RWPE2 (cell line): ENCODE measurements at regions not wholly inside any gene's neighbourhood (a gene's known extent, or its start where the extent isn't known, plus 50 kb on each side); places are given as distances from the start of the nearest gene placed in this dataset.

Experiments used
- ATAC-seq: fragments of 200-7000 bp; cut with Tn5 transposase; 3 replicates; pipeline ENCODE4 v1.9.1; 2021; ENCODE audit warnings: low read depth
- DNase-seq: peaks from one replicate; pipeline ENCODE4 v3.0.0-alpha.2; 2020; ENCODE audit warnings: low spot score
- H3K27ac ChIP-seq: fragments of 450-650 bp; 2 replicates; pipeline ENCODE4 v1.5.1; 2017; ENCODE audit warnings: mild to moderate bottlenecking; ENCODE audit not compliant: poor library complexity, severe bottlenecking
- H3K27me3 ChIP-seq: fragments of 250-450 bp; sonication (Bioruptor Pico); 2 replicates; pipeline ENCODE4 v1.5.1; 2021; ENCODE audit warnings: mild to moderate bottlenecking, moderate library complexity; ENCODE audit not compliant: insufficient read depth, poor library complexity, severe bottlenecking
- H3K36me3 ChIP-seq: fragments of 250-450 bp; sonication (Bioruptor Pico); 2 replicates; pipeline ENCODE4 v1.5.1; 2020; ENCODE audit warnings: low read depth, mild to moderate bottlenecking, moderate library complexity
- H3K4me1 ChIP-seq: fragments of 250-450 bp; sonication (Bioruptor Pico); 2 replicates; pipeline ENCODE4 v1.5.1; 2021; ENCODE audit warnings: mild to moderate bottlenecking, moderate library complexity; ENCODE audit not compliant: insufficient read depth, poor library complexity, severe bottlenecking
- H3K4me3 ChIP-seq: fragments of 250-450 bp; sonication (Bioruptor Pico); 2 replicates; pipeline ENCODE4 v1.5.1; 2021; ENCODE audit warnings: mild to moderate bottlenecking, moderate library complexity; ENCODE audit not compliant: severe bottlenecking
- H3K9me3 ChIP-seq: fragments of 250-450 bp; sonication (Bioruptor Pico); 2 replicates; pipeline ENCODE4 v1.5.1; 2021; ENCODE audit warnings: mild to moderate bottlenecking, moderate library complexity; ENCODE audit not compliant: severe bottlenecking
- TF ChIP-seq, protein P1 (sequence below): fragments of 450-650 bp; IDR thresholded peaks from one replicate; pipeline ENCODE4 v1.5.1; 2017; ENCODE audit warnings: mild to moderate bottlenecking, moderate library complexity; ENCODE audit not compliant: poor library complexity, severe bottlenecking

DNA sequence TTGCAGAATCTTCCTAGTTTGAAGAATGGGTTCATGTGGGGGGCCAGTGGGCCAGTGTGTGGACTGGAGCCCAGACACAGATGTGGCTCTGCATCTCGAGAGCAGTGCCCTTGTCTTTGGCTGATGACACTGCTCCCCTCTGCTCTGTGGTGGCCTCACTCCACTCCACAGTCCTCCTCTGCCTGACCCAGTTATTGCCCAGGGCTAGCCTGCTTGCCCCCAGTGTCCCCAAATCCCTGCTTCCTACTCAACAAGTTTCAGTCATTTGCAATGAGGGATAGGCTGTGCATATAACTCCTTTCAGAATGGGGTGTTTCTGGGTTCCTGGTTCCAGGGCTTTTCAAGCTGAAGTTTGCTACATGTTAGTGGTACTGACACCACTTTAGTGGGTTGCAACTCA lies 177.5 kb downstream of the SNX10 start:
- TF ChIP-seq, protein P1, sequence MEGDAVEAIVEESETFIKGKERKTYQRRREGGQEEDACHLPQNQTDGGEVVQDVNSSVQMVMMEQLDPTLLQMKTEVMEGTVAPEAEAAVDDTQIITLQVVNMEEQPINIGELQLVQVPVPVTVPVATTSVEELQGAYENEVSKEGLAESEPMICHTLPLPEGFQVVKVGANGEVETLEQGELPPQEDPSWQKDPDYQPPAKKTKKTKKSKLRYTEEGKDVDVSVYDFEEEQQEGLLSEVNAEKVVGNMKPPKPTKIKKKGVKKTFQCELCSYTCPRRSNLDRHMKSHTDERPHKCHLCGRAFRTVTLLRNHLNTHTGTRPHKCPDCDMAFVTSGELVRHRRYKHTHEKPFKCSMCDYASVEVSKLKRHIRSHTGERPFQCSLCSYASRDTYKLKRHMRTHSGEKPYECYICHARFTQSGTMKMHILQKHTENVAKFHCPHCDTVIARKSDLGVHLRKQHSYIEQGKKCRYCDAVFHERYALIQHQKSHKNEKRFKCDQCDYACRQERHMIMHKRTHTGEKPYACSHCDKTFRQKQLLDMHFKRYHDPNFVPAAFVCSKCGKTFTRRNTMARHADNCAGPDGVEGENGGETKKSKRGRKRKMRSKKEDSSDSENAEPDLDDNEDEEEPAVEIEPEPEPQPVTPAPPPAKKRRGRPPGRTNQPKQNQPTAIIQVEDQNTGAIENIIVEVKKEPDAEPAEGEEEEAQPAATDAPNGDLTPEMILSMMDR, result no peak
- no peaks in the 10 kb centered on the region for H3K27me3 ChIP-seq
- no peaks in the 10 kb centered on the region for H3K36me3 ChIP-seq
- DNase-seq, result no peak
- H3K4me3 ChIP-seq, result no peak overlapping the region
- ATAC-seq, result no peak
- H3K27ac ChIP-seq, result no peak overlapping the region
- H3K4me1 ChIP-seq, result no peaks in the 10 kb centered on the region
- H3K9me3 ChIP-seq, result no peaks in the 10 kb centered on the region

DNA sequence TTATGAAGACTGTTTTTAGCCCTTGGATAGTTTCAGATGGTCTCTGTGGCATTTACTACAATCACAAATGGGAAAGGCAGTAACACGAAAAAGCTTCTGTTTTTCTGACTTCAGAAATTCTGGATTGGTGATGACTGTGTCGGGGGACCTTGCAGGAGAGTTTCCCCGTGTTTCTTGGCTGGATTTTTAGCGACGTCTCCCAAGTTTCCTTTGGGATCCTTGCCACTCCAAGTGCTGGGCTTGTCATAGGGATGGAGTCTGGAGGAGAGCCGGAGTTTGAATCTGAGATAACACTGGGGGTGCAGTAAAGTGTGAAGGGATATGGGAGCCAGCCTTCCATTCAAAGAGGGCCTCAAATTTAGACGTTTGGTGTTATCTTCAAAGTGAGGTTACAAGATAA lies 179.0 kb downstream of the SNX10 start:
- Histone ChIP-seq H3K4me1 (no peaks in the 10 kb centered on the region), H3K27ac (no peak overlapping the region), H3K36me3 (no peaks in the 10 kb centered on the region), H3K9me3 (no peaks in the 10 kb centered on the region), H3K4me3 (no peak overlapping the region), H3K27me3 (no peaks in the 10 kb centered on the region)
- TF ChIP-seq, protein P1, result no peak
- ATAC-seq (no peak), DNase-seq (no peak)

DNA sequence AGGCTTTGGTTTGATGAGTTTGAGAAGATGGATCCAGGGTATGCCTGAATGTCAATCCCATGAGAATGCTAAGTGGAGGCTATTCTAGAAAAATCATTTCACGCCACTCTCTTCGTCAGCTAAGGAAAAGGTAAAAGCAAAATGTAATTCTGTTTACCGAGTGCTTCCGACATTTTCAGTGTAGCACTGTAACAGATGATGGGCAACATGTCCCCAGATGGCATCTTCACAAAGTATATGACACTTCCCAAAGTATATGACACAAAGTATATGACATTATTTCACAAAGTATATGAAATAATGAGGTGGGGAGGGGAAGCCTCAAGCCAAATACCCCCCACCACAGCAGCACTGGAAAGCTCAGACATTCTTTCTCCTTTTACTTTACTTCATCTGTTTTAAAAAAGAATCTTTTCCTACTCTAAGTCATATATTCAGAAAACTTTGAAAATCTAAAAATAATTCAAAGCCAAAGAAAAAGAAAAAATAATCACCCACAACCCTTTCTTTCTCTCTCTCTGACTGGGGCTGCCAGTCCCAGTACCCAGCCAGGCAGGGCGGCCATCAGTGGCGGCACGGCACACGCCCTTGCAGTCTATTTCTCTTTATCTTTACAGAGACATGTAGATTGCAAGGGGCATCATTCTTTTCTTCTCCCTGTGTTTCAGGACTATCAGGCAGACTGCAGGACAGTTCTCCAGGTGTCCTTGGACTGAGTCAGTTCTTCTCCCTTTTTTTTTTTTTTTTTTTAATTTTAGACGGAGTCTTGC lies 179.8 kb downstream of the SNX10 start:
- TF ChIP-seq, protein P1, result no peak
- ATAC-seq (no peak), DNase-seq (no peak)
- Histone ChIP-seq H3K9me3 (no peaks in the 10 kb centered on the region), H3K4me3 (no peak overlapping the region), H3K4me1 (no peaks in the 10 kb centered on the region), H3K36me3 (no peaks in the 10 kb centered on the region), H3K27me3 (no peaks in the 10 kb centered on the region), H3K27ac (no peak overlapping the region)

DNA sequence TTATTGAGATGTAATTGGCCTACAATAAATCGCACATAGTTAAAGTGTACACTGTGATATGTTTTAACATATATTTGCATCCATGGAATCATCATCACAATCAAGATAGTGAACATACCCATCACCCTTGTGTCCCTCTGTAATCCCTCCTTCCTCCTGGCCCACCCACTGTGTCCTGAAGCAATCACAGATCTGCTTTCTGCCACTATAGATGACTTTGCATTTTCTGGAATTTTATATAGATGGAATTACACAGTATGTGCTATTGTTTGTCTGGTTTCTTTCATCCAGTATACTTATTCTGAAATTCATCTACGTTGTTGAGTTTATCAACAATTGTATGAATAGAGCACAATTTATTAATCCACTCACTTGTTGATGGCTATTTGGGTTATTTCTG lies 181.3 kb downstream of the SNX10 start:
- no peaks in the 10 kb centered on the region for H3K36me3 ChIP-seq
- TF ChIP-seq, protein P1, result no peak
- H3K9me3 ChIP-seq, result no peaks in the 10 kb centered on the region
- H3K4me1 ChIP-seq, result no peaks in the 10 kb centered on the region
- H3K27me3 ChIP-seq, result no peaks in the 10 kb centered on the region
- no peak overlapping the region for H3K4me3 ChIP-seq
- H3K27ac ChIP-seq, result no peak overlapping the region
- no peak for ATAC-seq
- no peak for DNase-seq

DNA sequence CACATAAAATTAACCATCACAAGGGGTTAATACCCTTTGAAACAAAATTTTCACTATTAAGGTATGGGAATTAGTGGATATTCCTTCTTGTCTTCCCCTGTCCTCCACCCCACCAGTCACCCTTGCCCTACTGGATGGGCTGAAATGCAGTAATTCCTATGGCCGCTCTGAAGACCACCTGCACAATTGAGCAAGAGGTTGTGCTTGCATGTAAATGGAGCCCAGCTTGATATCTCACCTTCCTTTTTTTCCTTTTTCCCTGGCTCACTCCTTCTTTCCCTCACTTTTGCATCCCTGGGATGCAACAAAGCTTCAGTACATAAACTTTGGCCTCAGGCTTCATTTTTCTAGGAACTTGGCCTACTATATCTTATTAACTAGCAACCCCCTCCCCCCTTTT lies 184.6 kb downstream of the SNX10 start:
- DNase-seq (no peak), ATAC-seq (no peak)
- Histone ChIP-seq H3K9me3 (no peaks in the 10 kb centered on the region), H3K27ac (no peak overlapping the region), H3K36me3 (no peaks in the 10 kb centered on the region), H3K4me3 (no peak overlapping the region), H3K27me3 (no peaks in the 10 kb centered on the region), H3K4me1 (no peaks in the 10 kb centered on the region)
- TF ChIP-seq, protein P1, result no peak
